ENCODE measurements at regions not wholly inside any gene's neighbourhood (a gene's known extent, or its start where the extent isn't known, plus 50 kb on each side); places are given as distances from the start of the nearest gene placed in this dataset.

GRCh38 chr3:96370637-96371036 is 443.8 kb upstream of the EPHA6 start:
- Histone ChIP-seq H3K4me3 (replicated peaks in 1 of 3) (no peak overlapping the region), H3K27me3 (no peaks in the 10 kb centered on the region), H3K9me3 (no peaks in the 10 kb centered on the region), H3K4me1 (no peaks in the 10 kb centered on the region), H3K36me3 (no peaks in the 10 kb centered on the region), H3K27ac (no peak overlapping the region)
- TF ChIP-seq CTCF (IDR thresholded peaks at IDR 0.05) = no peak
- TF ChIP-seq POLR2A (IDR thresholded peaks at IDR 0.05) = no peak
- no peak for DNase-seq
- intact Hi-C loops (cut with DNase I) = no loop called here

DNA sequence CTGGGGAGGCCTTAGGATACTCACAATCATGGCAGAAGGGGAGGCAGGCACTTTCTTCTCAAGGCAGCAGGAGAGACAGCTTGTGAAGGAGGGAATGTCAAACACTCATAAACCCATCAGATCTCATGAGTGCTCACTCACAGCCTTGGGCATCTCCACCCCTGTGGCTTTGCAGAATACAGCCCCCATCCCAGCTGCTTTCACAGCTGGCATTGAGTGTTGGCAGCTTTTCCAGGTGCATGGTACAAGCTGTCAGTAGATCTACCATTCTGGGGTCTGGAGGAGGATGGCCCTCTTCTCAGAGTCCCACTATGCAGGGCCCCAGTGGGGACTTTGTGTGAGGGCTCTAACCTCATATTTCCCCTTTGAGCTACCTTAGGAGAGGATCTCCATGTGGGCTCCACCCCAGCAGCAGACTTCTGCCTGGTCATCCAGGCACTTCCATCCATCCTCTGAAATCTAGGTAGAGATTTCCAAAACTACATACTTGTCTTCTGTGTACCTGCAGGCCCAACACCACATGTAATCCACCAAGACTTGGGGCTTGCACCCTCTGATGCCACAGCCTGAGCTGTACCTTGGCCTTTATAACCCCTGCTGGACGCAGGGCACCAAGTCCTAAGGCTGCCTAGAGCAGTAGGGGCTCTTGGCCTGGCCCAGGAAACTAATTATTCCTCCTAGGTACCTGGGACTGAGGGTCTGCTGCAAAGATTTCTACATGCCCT is 404.2 kb upstream of the EPHA6 start:
- no peaks in the 10 kb centered on the region for H3K27me3 ChIP-seq
- H3K36me3 ChIP-seq = no peaks in the 10 kb centered on the region
- no peak overlapping the region for H3K27ac ChIP-seq
- intact Hi-C loops (cut with DNase I) = no loop called here
- no peaks in the 10 kb centered on the region for H3K9me3 ChIP-seq
- H3K4me1 ChIP-seq = no peaks in the 10 kb centered on the region
- WGBS, 2 donors = 67% methylated on average over 1 of the region's 1 CpG; no CpG with 5 or more reads in 1 of the 2 donors
- DNase-seq = no peak
- H3K4me3 ChIP-seq (replicated peaks in 1 of 3) = no peak overlapping the region
- TF ChIP-seq POLR2A (IDR thresholded peaks at IDR 0.05) (no peak), CTCF (IDR thresholded peaks at IDR 0.05) (no peak)

GRCh38 chr3:96416549-96417255 is 397.7 kb upstream of the EPHA6 start:
- no peaks in the 10 kb centered on the region for H3K36me3 ChIP-seq
- 97 to 98% methylated on average over 5 of the region's 5 CpGs for whole genome bisulfite sequencing, 2 donors
- H3K9me3 ChIP-seq = no peaks in the 10 kb centered on the region
- TF ChIP-seq CTCF (IDR thresholded peaks at IDR 0.05) (no peak), POLR2A (IDR thresholded peaks at IDR 0.05) (no peak)
- no peak for DNase-seq
- no peak overlapping the region for H3K27ac ChIP-seq
- intact Hi-C loops (cut with DNase I) = no loop called here
- no peaks in the 10 kb centered on the region for H3K27me3 ChIP-seq
- no peak overlapping the region for H3K4me3 ChIP-seq (replicated peaks in 1 of 3)
- no peaks in the 10 kb centered on the region for H3K4me1 ChIP-seq

DNA sequence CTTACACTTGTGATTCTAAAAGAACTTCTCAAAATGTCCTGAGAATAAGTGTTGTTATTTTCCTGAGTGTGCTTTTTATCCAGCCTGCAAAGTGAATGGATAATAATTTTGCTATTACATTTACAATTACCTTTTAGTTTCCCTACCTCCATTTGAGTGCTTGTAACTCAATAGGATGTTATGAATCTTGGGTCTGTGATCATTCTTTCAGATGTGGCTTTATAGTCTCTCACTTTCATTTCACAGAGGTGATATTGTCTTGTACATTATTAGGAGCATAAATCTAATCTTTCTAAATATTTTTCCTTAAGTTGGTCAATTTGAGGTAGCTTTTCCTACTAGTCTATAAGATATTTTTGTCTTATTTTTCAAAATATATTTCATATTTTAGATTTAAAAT is 386.3 kb upstream of the EPHA6 start:
- Histone ChIP-seq H3K27ac (no peak overlapping the region), H3K36me3 (no peaks in the 10 kb centered on the region), H3K9me3 (no peaks in the 10 kb centered on the region), H3K27me3 (no peaks in the 10 kb centered on the region), H3K4me3 (replicated peaks in 1 of 3) (no peak overlapping the region), H3K4me1 (no peaks in the 10 kb centered on the region)
- TF ChIP-seq CTCF (IDR thresholded peaks at IDR 0.05) (no peak), POLR2A (IDR thresholded peaks at IDR 0.05) (no peak)
- DNase-seq = no peak
- intact Hi-C loops (cut with DNase I) = no loop called here

GRCh38 chr3:96430079-96430478 is 384.3 kb upstream of the EPHA6 start:
- H3K36me3 ChIP-seq = no peaks in the 10 kb centered on the region
- TF ChIP-seq CTCF (IDR thresholded peaks at IDR 0.05) (no peak), POLR2A (IDR thresholded peaks at IDR 0.05) (no peak)
- H3K4me3 ChIP-seq (replicated peaks in 1 of 3) = no peak overlapping the region
- no peaks in the 10 kb centered on the region for H3K27me3 ChIP-seq
- H3K4me1 ChIP-seq = no peaks in the 10 kb centered on the region
- no peak overlapping the region for H3K27ac ChIP-seq
- no peaks in the 10 kb centered on the region for H3K9me3 ChIP-seq
- intact Hi-C loops (cut with DNase I) = no loop called here
- WGBS, 2 donors = 87 to 88% methylated on average over 2 of the region's 2 CpGs
- no peak for DNase-seq

Data from thyroid gland (tissue), 4 donors.